ENCODE measurements at regions not wholly inside any gene's neighbourhood (a gene's known extent, or its start where the extent isn't known, plus 50 kb on each side); places are given as distances from the start of the nearest gene placed in this dataset.

- Histone ChIP-seq H3K4me3 (ENCODE audit: low read depth, low read length) (no peak overlapping the region), H3K27me3 (ENCODE audit: control insufficient read depth, insufficient read depth, low read length) (no peaks in the 10 kb centered on the region), H3K4me1 (ENCODE audit: control insufficient read depth, insufficient read depth, low read length, poor library complexity, severe bottlenecking) (no peaks in the 10 kb centered on the region), H3K9me3 (ENCODE audit: control insufficient read depth in 2 of 2, low read length in 2 of 2) (no peaks in the 10 kb centered on the region), H3K36me3 (ENCODE audit: control insufficient read depth, insufficient read depth, low read length) (no peaks in the 10 kb centered on the region), H3K27ac (ENCODE audit: insufficient read depth, low read length, poor library complexity, severe bottlenecking) (no peak overlapping the region)
- Mint-ChIP-seq H3K4me3 (no peak overlapping the region), H3K9me3 (peaks cover 0 to 7% (median 0%) of the 10 kb centered on the region in 7 donors), H3K36me3 (no peaks in the 10 kb centered on the region), H3K27me3 (no peaks in the 10 kb centered on the region), H3K27ac (no peak overlapping the region), H3K4me1 (no peaks in the 10 kb centered on the region)
- DNase-seq (no peak), ATAC-seq (ENCODE audit: low read depth in 2 of 2) (no peak)
Measured at GRCh38 chr10:125584954-125585353, 98.0 kb downstream of the TEX36 start.

GRCh38 chr10:125578658-125579315 lies 104.2 kb downstream of the TEX36 start:
- ATAC-seq (ENCODE audit: low read depth in 2 of 2): no peak
- Mint-ChIP-seq H3K27ac (no peak overlapping the region), H3K4me3 (no peak overlapping the region)

GRCh38 chr10:125575843-125576242 lies 107.1 kb downstream of the TEX36 start:
- no peaks in the 10 kb centered on the region for H3K27me3 ChIP-seq (ENCODE audit: control insufficient read depth, insufficient read depth, low read length)
- Mint-ChIP-seq H3K9me3 (peaks cover 0 to 7% (median 2%) of the 10 kb centered on the region in 7 donors), H3K4me3 (no peak overlapping the region), H3K4me1 (no peaks in the 10 kb centered on the region), H3K36me3 (no peaks in the 10 kb centered on the region), H3K27ac (no peak overlapping the region), H3K27me3 (peaks cover 5% of the 10 kb centered on the region)
- no peak overlapping the region for H3K4me3 ChIP-seq (ENCODE audit: low read depth, low read length)
- no peak for ATAC-seq (ENCODE audit: low read depth in 2 of 2)
- no peaks in the 10 kb centered on the region for H3K36me3 ChIP-seq (ENCODE audit: control insufficient read depth, insufficient read depth, low read length)
- no peaks in the 10 kb centered on the region for H3K9me3 ChIP-seq (ENCODE audit: control insufficient read depth in 2 of 2, low read length in 2 of 2)
- no peak overlapping the region for H3K27ac ChIP-seq (ENCODE audit: insufficient read depth, low read length, poor library complexity, severe bottlenecking)
- no peak for DNase-seq
- no peaks in the 10 kb centered on the region for H3K4me1 ChIP-seq (ENCODE audit: control insufficient read depth, insufficient read depth, low read length, poor library complexity, severe bottlenecking)

More at GRCh38 chr10:125578658-125579315, 104.2 kb downstream of the TEX36 start:
- Histone ChIP-seq H3K27ac (ENCODE audit: insufficient read depth, low read length, poor library complexity, severe bottlenecking) (no peak overlapping the region), H3K4me3 (ENCODE audit: low read depth, low read length) (no peak overlapping the region), H3K27me3 (ENCODE audit: control insufficient read depth, insufficient read depth, low read length) (no peaks in the 10 kb centered on the region), H3K4me1 (ENCODE audit: control insufficient read depth, insufficient read depth, low read length, poor library complexity, severe bottlenecking) (no peaks in the 10 kb centered on the region), H3K36me3 (ENCODE audit: control insufficient read depth, insufficient read depth, low read length) (no peaks in the 10 kb centered on the region), H3K9me3 (ENCODE audit: control insufficient read depth in 2 of 2, low read length in 2 of 2) (no peaks in the 10 kb centered on the region)
- no peak for DNase-seq
- no peaks in the 10 kb centered on the region for H3K36me3 Mint-ChIP-seq
- peaks cover 0 to 8% (median 3%) of the 10 kb centered on the region in 7 donors for H3K9me3 Mint-ChIP-seq
- no peaks in the 10 kb centered on the region for H3K4me1 Mint-ChIP-seq
- peaks cover 5% of the 10 kb centered on the region for H3K27me3 Mint-ChIP-seq

GRCh38 chr10:125568156-125568555 lies 114.8 kb downstream of the TEX36 start:
- ATAC-seq (ENCODE audit: low read depth in 2 of 2) (no peak), DNase-seq (no peak)
- Mint-ChIP-seq H3K4me1 (no peaks in the 10 kb centered on the region), H3K27ac (no peak overlapping the region), H3K36me3 (no peaks in the 10 kb centered on the region), H3K4me3 (no peak overlapping the region), H3K9me3 (peaks cover 0 to 5% (median 2%) of the 10 kb centered on the region in 7 donors), H3K27me3 (peaks cover 6% of the 10 kb centered on the region)
- Histone ChIP-seq H3K4me1 (ENCODE audit: control insufficient read depth, insufficient read depth, low read length, poor library complexity, severe bottlenecking) (no peaks in the 10 kb centered on the region), H3K27me3 (ENCODE audit: control insufficient read depth, insufficient read depth, low read length) (no peaks in the 10 kb centered on the region), H3K9me3 (ENCODE audit: control insufficient read depth in 2 of 2, low read length in 2 of 2) (no peaks in the 10 kb centered on the region), H3K27ac (ENCODE audit: insufficient read depth, low read length, poor library complexity, severe bottlenecking) (no peak overlapping the region), H3K4me3 (ENCODE audit: low read depth, low read length) (no peak overlapping the region), H3K36me3 (ENCODE audit: control insufficient read depth, insufficient read depth, low read length) (no peaks in the 10 kb centered on the region)

- no peaks in the 10 kb centered on the region for H3K4me1 ChIP-seq (ENCODE audit: control insufficient read depth, insufficient read depth, low read length, poor library complexity, severe bottlenecking)
- no peak for ATAC-seq (ENCODE audit: low read depth in 2 of 2)
- H3K36me3 Mint-ChIP-seq: no peaks in the 10 kb centered on the region
- H3K9me3 Mint-ChIP-seq: peaks cover 0 to 5% (median 2%) of the 10 kb centered on the region in 7 donors
- no peaks in the 10 kb centered on the region for H3K4me1 Mint-ChIP-seq
- no peak overlapping the region for H3K27ac Mint-ChIP-seq
- no peak overlapping the region for H3K27ac ChIP-seq (ENCODE audit: insufficient read depth, low read length, poor library complexity, severe bottlenecking)
- no peak for DNase-seq
- no peaks in the 10 kb centered on the region for H3K9me3 ChIP-seq (ENCODE audit: control insufficient read depth in 2 of 2, low read length in 2 of 2)
- peaks cover 6% of the 10 kb centered on the region for H3K27me3 Mint-ChIP-seq
- no peak overlapping the region for H3K4me3 ChIP-seq (ENCODE audit: low read depth, low read length)
- no peaks in the 10 kb centered on the region for H3K27me3 ChIP-seq (ENCODE audit: control insufficient read depth, insufficient read depth, low read length)
- no peaks in the 10 kb centered on the region for H3K36me3 ChIP-seq (ENCODE audit: control insufficient read depth, insufficient read depth, low read length)
- no peak overlapping the region for H3K4me3 Mint-ChIP-seq
Measured at GRCh38 chr10:125567529-125567928, 115.4 kb downstream of the TEX36 start.

GRCh38 chr10:125565046-125565445 lies 117.9 kb downstream of the TEX36 start:
- Histone ChIP-seq H3K27me3 (ENCODE audit: control insufficient read depth, insufficient read depth, low read length) (no peaks in the 10 kb centered on the region), H3K4me3 (ENCODE audit: low read depth, low read length) (no peak overlapping the region), H3K36me3 (ENCODE audit: control insufficient read depth, insufficient read depth, low read length) (no peaks in the 10 kb centered on the region), H3K4me1 (ENCODE audit: control insufficient read depth, insufficient read depth, low read length, poor library complexity, severe bottlenecking) (no peaks in the 10 kb centered on the region), H3K27ac (ENCODE audit: insufficient read depth, low read length, poor library complexity, severe bottlenecking) (no peak overlapping the region), H3K9me3 (ENCODE audit: control insufficient read depth in 2 of 2, low read length in 2 of 2) (no peaks in the 10 kb centered on the region)
- Mint-ChIP-seq H3K9me3 (peaks cover 0 to 9% (median 3%) of the 10 kb centered on the region in 7 donors), H3K4me3 (no peak overlapping the region), H3K4me1 (no peaks in the 10 kb centered on the region), H3K36me3 (no peaks in the 10 kb centered on the region), H3K27ac (no peak overlapping the region), H3K27me3 (peaks cover 6% of the 10 kb centered on the region)
- ATAC-seq (ENCODE audit: low read depth in 2 of 2) (no peak), DNase-seq (no peak)

GRCh38 chr10:125564570-125564969 lies 118.4 kb downstream of the TEX36 start:
- H3K9me3 ChIP-seq (ENCODE audit: control insufficient read depth in 2 of 2, low read length in 2 of 2): no peaks in the 10 kb centered on the region
- Mint-ChIP-seq H3K27ac (no peak overlapping the region), H3K9me3 (peaks cover 0 to 9% (median 3%) of the 10 kb centered on the region in 7 donors), H3K4me1 (no peaks in the 10 kb centered on the region), H3K4me3 (no peak overlapping the region), H3K27me3 (peaks cover 6% of the 10 kb centered on the region), H3K36me3 (no peaks in the 10 kb centered on the region)
- H3K36me3 ChIP-seq (ENCODE audit: control insufficient read depth, insufficient read depth, low read length): no peaks in the 10 kb centered on the region
- DNase-seq: no peak
- H3K4me1 ChIP-seq (ENCODE audit: control insufficient read depth, insufficient read depth, low read length, poor library complexity, severe bottlenecking): no peaks in the 10 kb centered on the region
- no peak overlapping the region for H3K27ac ChIP-seq (ENCODE audit: insufficient read depth, low read length, poor library complexity, severe bottlenecking)
- H3K4me3 ChIP-seq (ENCODE audit: low read depth, low read length): no peak overlapping the region
- ATAC-seq (ENCODE audit: low read depth in 2 of 2): no peak
- no peaks in the 10 kb centered on the region for H3K27me3 ChIP-seq (ENCODE audit: control insufficient read depth, insufficient read depth, low read length)

- Histone ChIP-seq H3K4me1 (ENCODE audit: control insufficient read depth, insufficient read depth, low read length, poor library complexity, severe bottlenecking) (no peaks in the 10 kb centered on the region), H3K36me3 (ENCODE audit: control insufficient read depth, insufficient read depth, low read length) (no peaks in the 10 kb centered on the region), H3K9me3 (ENCODE audit: control insufficient read depth in 2 of 2, low read length in 2 of 2) (no peaks in the 10 kb centered on the region), H3K27me3 (ENCODE audit: control insufficient read depth, insufficient read depth, low read length) (no peaks in the 10 kb centered on the region), H3K27ac (ENCODE audit: insufficient read depth, low read length, poor library complexity, severe bottlenecking) (no peak overlapping the region), H3K4me3 (ENCODE audit: low read depth, low read length) (no peak overlapping the region)
- ATAC-seq (ENCODE audit: low read depth in 2 of 2) (no peak), DNase-seq (no peak)
- Mint-ChIP-seq H3K9me3 (peaks cover 0 to 9% (median 3%) of the 10 kb centered on the region in 7 donors), H3K4me3 (no peak overlapping the region), H3K27ac (no peak overlapping the region), H3K4me1 (no peaks in the 10 kb centered on the region), H3K36me3 (no peaks in the 10 kb centered on the region), H3K27me3 (peaks cover 6% of the 10 kb centered on the region)
Measured at GRCh38 chr10:125562737-125563136, 120.2 kb downstream of the TEX36 start.
